GM12878 (cell line): ENCODE measurements at regions not wholly inside any gene's neighbourhood (a gene's known extent, or its start where the extent isn't known, plus 50 kb on each side); places are given as distances from the start of the nearest gene placed in this dataset.

Experiments
- ATAC-seq: fragments of 200-7000 bp; cut with Tn5 transposase; 3 replicates; pipeline ENCODE4 v1.9.1; 2020; ENCODE audit warnings: mild to moderate bottlenecking, moderate library complexity
- BruUV-seq: library from RNA; stranded (reverse); fragments of 400-500 nt; replicated peaks from 2 replicates; lab custom pipeline; 2021; lab: Mats Ljungman, UMichigan
- CTCF ChIA-PET: fragments of 300-600 bp; sonication (Branson Sonifier 250); formaldehyde crosslinking; extraction: SDS; loops from one replicate; lab custom pipeline; 2021; ENCODE audit warnings: inconsistent platforms; lab: Yijun Ruan, JAX
- POLR2A ChIA-PET: fragments of 350-600 bp; formaldehyde crosslinking; extraction: SDS; loops from one replicate; lab custom pipeline; 2021; ENCODE audit warnings: inconsistent platforms; lab: Charles Lee
- RAD21 ChIA-PET: fragments of 300-600 bp; sonication (Branson Sonifier 250); formaldehyde crosslinking; loops from one replicate; lab custom pipeline; 2023; ENCODE audit warnings: antibody characterized with exemption; ENCODE audit not compliant: unreplicated experiment; lab: Charles Lee
- SMC1A ChIA-PET: fragments of 300-600 bp; sonication (Branson Sonifier 250); formaldehyde crosslinking; loops from one replicate; lab custom pipeline; 2023; ENCODE audit not compliant: unreplicated experiment, uncharacterized antibody; lab: Charles Lee
- DNase-seq: peaks from one replicate; pipeline ENCODE4 v3.0.0-alpha.2; 2011; ENCODE audit warnings: low read depth, low spot score
- FAIRE-seq: peaks from 3 replicates; lab custom pipeline; 2011; peaks lifted over from hg19 to GRCh38; lab: Jason Lieb, UNC
- H2AFZ ChIP-seq: 2 replicates; pipeline ENCODE4 v1.6.0; 2011; ENCODE audit warnings: low read depth, low read length, control low read depth; ENCODE audit not compliant: control insufficient read depth
- H3K27ac ChIP-seq: 2 replicates; pipeline ENCODE4 v1.5.1; 2011; ENCODE audit warnings: control low read depth; ENCODE audit not compliant: control insufficient read depth, insufficient read depth
- H3K27me3 ChIP-seq, 2 experiments: replicated peaks in 1 of 2; 2 replicates each; pipeline versions ENCODE4 v1.6.0 to v1.6.1; 2011; ENCODE audit warnings: low read length in 1 of 2; ENCODE audit not compliant: control insufficient read depth in 2 of 2, insufficient read depth in 2 of 2
- H3K36me3 ChIP-seq, 2 experiments: 2 replicates each; pipeline ENCODE4 v1.5.1; 2011; ENCODE audit warnings: low read length in 1 of 2; ENCODE audit not compliant: control insufficient read depth in 2 of 2, insufficient read depth in 2 of 2
- H3K4me1 ChIP-seq: 2 replicates; pipeline ENCODE4 v1.6.1; 2011; ENCODE audit warnings: mild to moderate bottlenecking, low read length, moderate library complexity, mixed read lengths; ENCODE audit not compliant: control insufficient read depth, insufficient read depth
- H3K4me2 ChIP-seq: 2 replicates; pipeline ENCODE4 v1.6.0; 2011; ENCODE audit warnings: control low read depth; ENCODE audit not compliant: control insufficient read depth, insufficient read depth
- H3K4me3 ChIP-seq: fragments of 200-600 bp; sonication (generic); 2 replicates; pipeline ENCODE4 v1.5.1; 2016
- H3K79me2 ChIP-seq: 2 replicates; pipeline ENCODE4 v1.6.0; 2011; ENCODE audit warnings: low read length; ENCODE audit not compliant: control insufficient read depth, insufficient read depth
- H3K9ac ChIP-seq: 2 replicates; pipeline ENCODE4 v1.8.0; 2011; ENCODE audit warnings: low read length, control low read depth, mixed read lengths; ENCODE audit not compliant: control insufficient read depth, insufficient read depth
- H3K9me3 ChIP-seq: replicated peaks from 3 replicates; pipeline ENCODE4 v1.5.1; 2011; ENCODE audit warnings: mild to moderate bottlenecking, low read length; ENCODE audit not compliant: control insufficient read depth, insufficient read depth
- H4K20me1 ChIP-seq: 2 replicates; pipeline ENCODE4 v1.6.0; 2011; ENCODE audit not compliant: control insufficient read depth, insufficient read depth
- BMI1 ChIP-seq: fragments of 450-650 bp; IDR thresholded peaks from 2 replicates; pipeline ENCODE4 v1.6.1; 2016; ENCODE audit warnings: mild to moderate bottlenecking, moderate library complexity, borderline replicate concordance
- ETV6 ChIP-seq, 2 experiments: fragments of 450-650 bp in 1 of 2; IDR thresholded peaks in 1 of 2; conservative IDR thresholded peaks in 1 of 2; 2 replicates each; pipeline ENCODE4 v1.6.1; 2014; ENCODE audit warnings: antibody characterized with exemption in 1 of 2, borderline replicate concordance in 1 of 2, low read depth in 1 of 2, mild to moderate bottlenecking in 1 of 2, moderate library complexity in 1 of 2
- EZH2 ChIP-seq: IDR thresholded peaks from 2 replicates; pipeline ENCODE4 v1.6.1; 2012; ENCODE audit warnings: low read depth, mild to moderate bottlenecking, control low read depth, inconsistent platforms, low read length, borderline replicate concordance; ENCODE audit not compliant: control insufficient read depth
- GATAD2B ChIP-seq: fragments of 450-650 bp; conservative IDR thresholded peaks from 2 replicates; pipeline ENCODE4 v1.6.1; 2017; ENCODE audit warnings: low read depth, mild to moderate bottlenecking, moderate library complexity
- HCFC1 ChIP-seq: fragments of 150-350 bp; IDR thresholded peaks from 2 replicates; pipeline ENCODE4 v1.6.1; 2014; ENCODE audit warnings: low read length
- MTA2 ChIP-seq: fragments of 450-650 bp; IDR thresholded peaks from 2 replicates; pipeline ENCODE4 v1.6.1; 2016; ENCODE audit warnings: low read depth, mild to moderate bottlenecking, moderate library complexity
- NR2C2 ChIP-seq: IDR thresholded peaks from 2 replicates; pipeline ENCODE4 v1.6.1; 2011; ENCODE audit warnings: borderline replicate concordance, low read depth; ENCODE audit not compliant: control insufficient read depth, insufficient read length
- PAX5 ChIP-seq: IDR thresholded peaks from 2 replicates; pipeline ENCODE4 v1.6.1; 2011; ENCODE audit warnings: low read depth, low read length, borderline replicate concordance
- RAD51 ChIP-seq: fragments of 450-650 bp; IDR thresholded peaks from 2 replicates; pipeline ENCODE4 v1.6.1; 2016; ENCODE audit warnings: moderate library complexity, mild to moderate bottlenecking, inconsistent platforms
- RCOR1 ChIP-seq: conservative IDR thresholded peaks from 2 replicates; pipeline ENCODE4 v1.6.1; 2012; ENCODE audit warnings: low read depth, low read length, improper control_type of control experiment
- WRNIP1 ChIP-seq: IDR thresholded peaks from 2 replicates; pipeline ENCODE4 v1.6.1; 2011; ENCODE audit warnings: low read depth, low read length, improper control_type of control experiment, borderline replicate concordance
- WGBS: methylation state at CpG from one replicate; pipeline ENCODE4 v1.1.6; 2016; ENCODE audit warnings: low lambda C conversion rate; ENCODE audit not compliant: insufficient replicate concordance, insufficient coverage; ENCODE audit errors: missing lambda C conversion rate; 5-methylcytosine and 5-hydroxymethylcytosine counted together
- in situ Hi-C: fragments of 300-500 bp; cut with MboI; formaldehyde crosslinking; loops from 9 replicates; pipeline ENCODE4 v1.14.3; 2018; ENCODE audit warnings: mixed read lengths
- intact Hi-C: fragments of 100-400 bp; cut with micrococcal nuclease; formaldehyde crosslinking; loops from one replicate; pipeline ENCODE4 v1.14.2; 2022; ENCODE audit not compliant: unreplicated experiment
- TF ChIP-seq, protein P1 (sequence below): fragments of 450-650 bp; formaldehyde crosslinking; IDR thresholded peaks from 2 replicates; pipeline ENCODE4 v1.5.0; 2022; ENCODE audit warnings: mild to moderate bottlenecking, missing genetic modification characterization
- TF ChIP-seq, protein P2 (sequence below): fragments of 450-650 bp; conservative IDR thresholded peaks from 2 replicates; pipeline ENCODE4 v1.6.1; 2017; ENCODE audit warnings: mild to moderate bottlenecking, moderate library complexity

- 27% methylated on average over 9 of the region's 9 CpGs for WGBS
- intact Hi-C loops: no loop called here
- Histone ChIP-seq H2AFZ (no peak overlapping the region), H3K9me3 (no peaks in the 10 kb centered on the region; the same call in 2 of the 3 replicates), H3K4me3 (no peak overlapping the region), H3K36me3 (no peaks in the 10 kb centered on the region), H3K27me3 (peaks cover 5 to 15% of the 10 kb centered on the region in 2 experiments), H3K4me1 (no peaks in the 10 kb centered on the region), H3K9ac (no peak overlapping the region), H3K27ac (no peak overlapping the region), H3K4me2 (no peak overlapping the region), H4K20me1 (no peaks in the 10 kb centered on the region), H3K79me2 (no peaks in the 10 kb centered on the region)
- DNase-seq (no peak), FAIRE-seq (no peak), ATAC-seq (no peak)
- in situ Hi-C loops: no loop called here
- ChIA-PET RAD21 (no interaction called here), SMC1A (interaction anchor here (0.6 kb wide), 1 partner anchor 26 kb away, joined by 3 read pairs; no protein-coding TSS in a partner anchor), CTCF (no interaction called here), POLR2A (no interaction called here)
- no TSS peak for BruUV-seq
- no peak for TF ChIP-seq PAX5
- no peak for TF ChIP-seq RCOR1
- TF ChIP-seq, protein P1, sequence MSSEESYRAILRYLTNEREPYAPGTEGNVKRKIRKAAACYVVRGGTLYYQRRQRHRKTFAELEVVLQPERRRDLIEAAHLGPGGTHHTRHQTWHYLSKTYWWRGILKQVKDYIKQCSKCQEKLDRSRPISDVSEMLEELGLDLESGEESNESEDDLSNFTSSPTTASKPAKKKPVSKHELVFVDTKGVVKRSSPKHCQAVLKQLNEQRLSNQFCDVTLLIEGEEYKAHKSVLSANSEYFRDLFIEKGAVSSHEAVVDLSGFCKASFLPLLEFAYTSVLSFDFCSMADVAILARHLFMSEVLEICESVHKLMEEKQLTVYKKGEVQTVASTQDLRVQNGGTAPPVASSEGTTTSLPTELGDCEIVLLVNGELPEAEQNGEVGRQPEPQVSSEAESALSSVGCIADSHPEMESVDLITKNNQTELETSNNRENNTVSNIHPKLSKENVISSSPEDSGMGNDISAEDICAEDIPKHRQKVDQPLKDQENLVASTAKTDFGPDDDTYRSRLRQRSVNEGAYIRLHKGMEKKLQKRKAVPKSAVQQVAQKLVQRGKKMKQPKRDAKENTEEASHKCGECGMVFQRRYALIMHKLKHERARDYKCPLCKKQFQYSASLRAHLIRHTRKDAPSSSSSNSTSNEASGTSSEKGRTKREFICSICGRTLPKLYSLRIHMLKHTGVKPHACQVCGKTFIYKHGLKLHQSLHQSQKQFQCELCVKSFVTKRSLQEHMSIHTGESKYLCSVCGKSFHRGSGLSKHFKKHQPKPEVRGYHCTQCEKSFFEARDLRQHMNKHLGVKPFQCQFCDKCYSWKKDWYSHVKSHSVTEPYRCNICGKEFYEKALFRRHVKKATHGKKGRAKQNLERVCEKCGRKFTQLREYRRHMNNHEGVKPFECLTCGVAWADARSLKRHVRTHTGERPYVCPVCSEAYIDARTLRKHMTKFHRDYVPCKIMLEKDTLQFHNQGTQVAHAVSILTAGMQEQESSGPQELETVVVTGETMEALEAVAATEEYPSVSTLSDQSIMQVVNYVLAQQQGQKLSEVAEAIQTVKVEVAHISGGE (CRISPR knock-in tag): no peak
- no peak for TF ChIP-seq BMI1
- TF ChIP-seq ETV6 (conservative IDR thresholded peaks at IDR 0.05 in 1 of 2, IDR thresholded peaks at IDR 0.05 in 1 of 2; ENCODE audit: borderline replicate concordance in 1 of 2, low read depth in 1 of 2): no peak
- no peak for TF ChIP-seq RAD51
- TF ChIP-seq MTA2: no peak
- TF ChIP-seq, protein P2, sequence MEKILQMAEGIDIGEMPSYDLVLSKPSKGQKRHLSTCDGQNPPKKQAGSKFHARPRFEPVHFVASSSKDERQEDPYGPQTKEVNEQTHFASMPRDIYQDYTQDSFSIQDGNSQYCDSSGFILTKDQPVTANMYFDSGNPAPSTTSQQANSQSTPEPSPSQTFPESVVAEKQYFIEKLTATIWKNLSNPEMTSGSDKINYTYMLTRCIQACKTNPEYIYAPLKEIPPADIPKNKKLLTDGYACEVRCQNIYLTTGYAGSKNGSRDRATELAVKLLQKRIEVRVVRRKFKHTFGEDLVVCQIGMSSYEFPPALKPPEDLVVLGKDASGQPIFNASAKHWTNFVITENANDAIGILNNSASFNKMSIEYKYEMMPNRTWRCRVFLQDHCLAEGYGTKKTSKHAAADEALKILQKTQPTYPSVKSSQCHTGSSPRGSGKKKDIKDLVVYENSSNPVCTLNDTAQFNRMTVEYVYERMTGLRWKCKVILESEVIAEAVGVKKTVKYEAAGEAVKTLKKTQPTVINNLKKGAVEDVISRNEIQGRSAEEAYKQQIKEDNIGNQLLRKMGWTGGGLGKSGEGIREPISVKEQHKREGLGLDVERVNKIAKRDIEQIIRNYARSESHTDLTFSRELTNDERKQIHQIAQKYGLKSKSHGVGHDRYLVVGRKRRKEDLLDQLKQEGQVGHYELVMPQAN: no peak
- no peak for TF ChIP-seq GATAD2B
- TF ChIP-seq EZH2: no peak
- TF ChIP-seq WRNIP1: no peak
- TF ChIP-seq HCFC1: no peak
- TF ChIP-seq NR2C2: no peak
Measured at GRCh38 chrX:13936521-13937225, 93.0 kb downstream of the GEMIN8 start.
